Spleen (tissue), 11 donors: ENCODE measurements at regions not wholly inside any gene's neighbourhood (a gene's known extent, or its start where the extent isn't known, plus 50 kb on each side); places are given as distances from the start of the nearest gene placed in this dataset.

ENCODE experiments used
- DNase-seq: peaks from one replicate; pipeline ENCODE4 v3.0.0-alpha.2; 2020
- H3K27ac ChIP-seq, 8 donors: fragments of 200-600 bp; sonication (generic) in 7 of 8; 1 replicate in 4 of 8; 2 replicates in 4 of 8; pipeline versions ENCODE4 v1.5.0 to v1.8.0; 2016 to 2021; ENCODE audit warnings: inconsistent platforms in 4 of 8, mild to moderate bottlenecking in 4 of 8, moderate library complexity in 1 of 8
- H3K27me3 ChIP-seq, 7 donors: fragments of 200-600 bp; sonication (generic) in 6 of 7; replicated peaks in 1 of 7; 1 replicate in 4 of 7; 2 replicates in 3 of 7; pipeline versions ENCODE4 v1.5.0 to v1.8.0; 2016 to 2021; ENCODE audit warnings: inconsistent platforms in 3 of 7, mild to moderate bottlenecking in 1 of 7
- H3K36me3 ChIP-seq, 6 donors: fragments of 200-600 bp; sonication (generic) in 5 of 6; 1 replicate in 4 of 6; 2 replicates in 2 of 6; pipeline versions ENCODE4 v1.5.0 to v1.8.0; 2016 to 2021; ENCODE audit warnings: inconsistent platforms in 2 of 6
- H3K4me1 ChIP-seq, 6 donors: fragments of 200-600 bp; sonication (generic) in 5 of 6; 1 replicate in 3 of 6; 2 replicates in 3 of 6; pipeline versions ENCODE4 v1.5.0 to v1.8.0; 2016 to 2021; ENCODE audit warnings: inconsistent platforms in 3 of 6
- H3K4me3 ChIP-seq, 8 donors: fragments of 200-600 bp; sonication (generic) in 7 of 8; 1 replicate in 4 of 8; 2 replicates in 4 of 8; pipeline versions ENCODE4 v1.5.0 to v1.8.0; 2016 to 2021; ENCODE audit warnings: inconsistent platforms in 4 of 8, mild to moderate bottlenecking in 4 of 8, moderate library complexity in 2 of 8
- H3K9me3 ChIP-seq, 8 donors: fragments of 200-600 bp; sonication (generic) in 7 of 8; 1 replicate in 4 of 8; 2 replicates in 4 of 8; pipeline versions ENCODE4 v1.5.0 to v1.8.0; 2016 to 2021; ENCODE audit warnings: inconsistent platforms in 4 of 8
- CTCF ChIP-seq, 11 experiments: fragments of 200-600 bp in 7 of 11; fragments of 450-650 bp in 4 of 11; sonication (generic) in 4 of 11; IDR thresholded peaks in 8 of 11; conservative IDR thresholded peaks in 3 of 11; 1 replicate in 7 of 11; 2 replicates in 4 of 11; pipeline versions ENCODE4 v1.4.0 to v1.8.0; 2016 to 2021; ENCODE audit warnings: antibody characterized with exemption in 11 of 11, inconsistent platforms in 4 of 11, mild to moderate bottlenecking in 1 of 11
- POLR2A ChIP-seq, 3 donors: fragments of 450-650 bp; IDR thresholded peaks; one replicate each; pipeline ENCODE4 v1.5.1; 2017; ENCODE audit warnings: antibody characterized with exemption in 3 of 3, mild to moderate bottlenecking in 1 of 3
- POLR2AphosphoS5 ChIP-seq, 3 donors: sonication (generic); formaldehyde crosslinking; IDR thresholded peaks; one replicate each; pipeline ENCODE4 v1.5.1; 2017; ENCODE audit warnings: antibody characterized with exemption in 3 of 3
- WGBS, 5 donors: extraction: QIAGEN DNeasy Blood & Tissue Kit in 3 of 5; methylation state at CpG; one replicate each; pipeline versions ENCODE4 v1.1.5 to v1.1.7; 2013 to 2018; 5-methylcytosine and 5-hydroxymethylcytosine counted together
- intact Hi-C: fragments of 100-400 bp; cut with DNase I; formaldehyde crosslinking; loops from one replicate; pipeline ENCODE4 v1.15.0; 2023; ENCODE audit warnings: low total_unique reads
- donor health status: healthy with polysubstance abuse.
- donor health status: DM: no; HTN: no; CAD: no; lungs with moderate emphysema.
- donor health status: DM: no; HTN: no; CAD: no.
- donor health status: Bipolar disorder and iron deficiency.
- donor health status: healthy.
- donor health status: DM: no; HTN: no; CAD: no.
- donor health status: DM: yes; HTN: yes; CAD: no.

- no peak for DNase-seq
- no peaks in the 10 kb centered on the region for H3K36me3 ChIP-seq
- H3K9me3 ChIP-seq = peaks cover 0 to 3% (median 0%) of the 10 kb centered on the region in 8 donors
- no peaks in the 10 kb centered on the region for H3K27me3 ChIP-seq
- intact Hi-C loops = no loop called here
- H3K4me1 ChIP-seq = no peaks in the 10 kb centered on the region
- no peak overlapping the region for H3K27ac ChIP-seq
- TF ChIP-seq POLR2A (IDR thresholded peaks at IDR 0.05) (no peak), CTCF (IDR thresholded peaks at IDR 0.05 in 8 of 11, conservative IDR thresholded peaks at IDR 0.05 in 3 of 11) (no peak), POLR2AphosphoS5 (IDR thresholded peaks at IDR 0.05) (no peak)
- H3K4me3 ChIP-seq = no peak overlapping the region
- 82 to 94% (median 90%) methylated on average over 13 to 17 of the region's 17 CpGs for WGBS, 5 donors
Observed at GRCh38 chr2:239674981-239675825, 274.4 kb upstream of the HDAC4 start.

DNA sequence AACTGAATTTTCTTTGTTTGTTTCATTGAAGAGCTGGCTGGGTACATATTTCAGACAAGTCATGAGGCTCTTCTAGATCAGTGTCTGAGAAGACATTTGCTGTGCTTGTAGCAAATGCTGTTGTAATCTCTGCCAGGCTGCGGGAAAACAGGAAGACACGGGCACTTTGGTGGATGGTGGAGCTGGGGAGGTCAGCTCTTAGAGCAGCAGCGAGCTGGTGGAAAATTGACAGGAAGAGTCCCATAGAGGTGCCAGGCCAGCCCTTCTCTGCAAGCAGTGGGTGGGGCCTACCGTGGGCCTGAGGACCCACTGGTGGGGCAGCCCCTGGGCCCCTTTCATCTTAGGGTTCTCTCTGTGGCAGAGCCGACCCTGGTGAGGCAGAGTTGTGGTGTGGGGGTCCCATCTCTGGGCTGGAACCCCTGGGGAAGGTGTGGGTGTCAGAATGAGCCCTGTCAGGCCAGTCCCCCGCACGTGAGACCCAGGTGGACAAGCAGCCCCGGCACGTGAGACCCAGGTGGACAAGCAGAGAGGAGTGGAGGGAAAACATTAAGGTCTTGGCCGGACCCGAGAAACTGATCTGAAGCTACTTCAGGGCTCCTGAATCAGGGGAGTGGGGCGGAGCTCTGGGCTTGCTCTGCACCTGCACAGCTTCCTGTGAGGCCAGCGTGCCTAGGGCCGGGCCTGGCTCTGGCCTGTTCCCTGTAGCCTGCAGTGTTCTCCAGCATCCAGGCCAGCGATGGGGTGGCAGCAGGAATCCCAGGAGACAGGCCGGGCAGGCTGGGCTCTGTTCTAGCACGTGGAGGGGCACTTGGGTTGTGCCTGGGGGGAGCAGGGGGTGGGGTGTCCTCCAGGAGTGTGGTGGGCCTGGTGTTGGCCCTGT lies 273.5 kb upstream of the HDAC4 start:
- no peaks in the 10 kb centered on the region for H3K36me3 ChIP-seq
- intact Hi-C loops = no loop called here
- 82 to 90% (median 86%) methylated on average over 17 of the region's 17 CpGs for WGBS, 5 donors
- no peaks in the 10 kb centered on the region for H3K9me3 ChIP-seq
- H3K4me3 ChIP-seq = no peak overlapping the region
- no peak for DNase-seq
- no peaks in the 10 kb centered on the region for H3K27me3 ChIP-seq
- no peak overlapping the region for H3K27ac ChIP-seq
- TF ChIP-seq POLR2A (IDR thresholded peaks at IDR 0.05) = no peak
- no peak for TF ChIP-seq POLR2AphosphoS5 (IDR thresholded peaks at IDR 0.05)
- no peak for TF ChIP-seq CTCF (IDR thresholded peaks at IDR 0.05 in 8 of 11, conservative IDR thresholded peaks at IDR 0.05 in 3 of 11)
- H3K4me1 ChIP-seq = no peaks in the 10 kb centered on the region

GRCh38 chr2:239673641-239674040 lies 272.8 kb upstream of the HDAC4 start:
- DNase-seq = no peak
- WGBS, 5 donors = 81 to 87% (median 82%) methylated on average over 10 of the region's 10 CpGs
- no peaks in the 10 kb centered on the region for H3K9me3 ChIP-seq
- no peak for TF ChIP-seq CTCF (IDR thresholded peaks at IDR 0.05 in 8 of 11, conservative IDR thresholded peaks at IDR 0.05 in 3 of 11)
- TF ChIP-seq POLR2AphosphoS5 (IDR thresholded peaks at IDR 0.05) = no peak
- TF ChIP-seq POLR2A (IDR thresholded peaks at IDR 0.05) = no peak
- no peak overlapping the region for H3K27ac ChIP-seq
- no peaks in the 10 kb centered on the region for H3K36me3 ChIP-seq
- no peaks in the 10 kb centered on the region for H3K4me1 ChIP-seq
- H3K4me3 ChIP-seq = no peak overlapping the region
- no peaks in the 10 kb centered on the region for H3K27me3 ChIP-seq
- intact Hi-C loops = no loop called here
